GM12891 (cell line): ENCODE measurements at regions not wholly inside any gene's neighbourhood (a gene's known extent, or its start where the extent isn't known, plus 50 kb on each side); places are given as distances from the start of the nearest gene placed in this dataset.

ENCODE experiments used
- POLR2A ChIP-seq: IDR thresholded peaks from 2 replicates; pipeline ENCODE4 v1.6.1; 2011; ENCODE audit warnings: low read depth, low read length, control low read depth
- POLR2AphosphoS5 ChIP-seq: IDR thresholded peaks from 2 replicates; pipeline ENCODE4 v1.6.1; 2011; ENCODE audit warnings: low read depth, low read length, control low read depth
- POU2F2 ChIP-seq: IDR thresholded peaks from 2 replicates; pipeline ENCODE4 v1.6.1; 2011; ENCODE audit warnings: low read depth, mild to moderate bottlenecking, control low read depth, low read length, moderate library complexity

GRCh38 chr10:30555465-30555864, 74.1 kb downstream of the LYZL2 start:
- TF ChIP-seq POLR2AphosphoS5 (no peak), POLR2A (no peak), POU2F2 (no peak)
